Liver (tissue), 8 donors: ENCODE measurements at regions not wholly inside any gene's neighbourhood (a gene's known extent, or its start where the extent isn't known, plus 50 kb on each side); places are given as distances from the start of the nearest gene placed in this dataset.

Experiments
- DNase-seq: peaks from one replicate; pipeline ENCODE4 v3.0.0-alpha.2; 2017; ENCODE audit warnings: low spot score
- H3K27ac ChIP-seq, 2 donors: one replicate each; pipeline ENCODE4 v1.7.0; 2013; ENCODE audit warnings: inconsistent platforms in 2 of 2, low read length in 2 of 2, control low read depth in 1 of 2, low read depth in 1 of 2, mild to moderate bottlenecking in 1 of 2
- H3K27me3 ChIP-seq, 4 donors: one replicate each; pipeline versions ENCODE4 v1.6.1 to v1.7.0; 2013; ENCODE audit warnings: low read length in 3 of 4, inconsistent platforms in 1 of 4, mild to moderate bottlenecking in 1 of 4, moderate library complexity in 1 of 4; ENCODE audit not compliant: control insufficient read depth in 4 of 4, insufficient read depth in 4 of 4
- H3K36me3 ChIP-seq, 4 donors: one replicate each; pipeline versions ENCODE4 v1.6.1 to v1.7.0; 2013; ENCODE audit warnings: low read length in 3 of 4, mild to moderate bottlenecking in 3 of 4, low read depth in 1 of 4, moderate library complexity in 1 of 4; ENCODE audit not compliant: control insufficient read depth in 4 of 4, insufficient read depth in 3 of 4
- H3K4me1 ChIP-seq, 4 donors: one replicate each; pipeline versions ENCODE4 v1.6.1 to v1.7.0; 2013; ENCODE audit warnings: low read length in 3 of 4, mild to moderate bottlenecking in 3 of 4, moderate library complexity in 1 of 4; ENCODE audit not compliant: control insufficient read depth in 4 of 4, insufficient read depth in 4 of 4
- H3K4me3 ChIP-seq, 3 donors: one replicate each; pipeline versions ENCODE4 v1.6.1 to v1.7.0; 2013; ENCODE audit warnings: low read length in 3 of 3, control low read depth in 1 of 3, low read depth in 1 of 3, mild to moderate bottlenecking in 1 of 3
- H3K9ac ChIP-seq, 2 donors: one replicate each; pipeline ENCODE4 v1.7.0; 2013; ENCODE audit warnings: low read length in 2 of 2, mild to moderate bottlenecking in 2 of 2, moderate library complexity in 2 of 2, control low read depth in 1 of 2, low read depth in 1 of 2
- H3K9me3 ChIP-seq, 4 donors: one replicate each; pipeline versions ENCODE4 v1.6.1 to v1.7.0; 2013; ENCODE audit warnings: low read length in 3 of 4; ENCODE audit not compliant: control insufficient read depth in 4 of 4
- EGR1 ChIP-seq, 2 donors: IDR thresholded peaks; 2 replicates each; pipeline ENCODE4 v1.6.1; 2016 to 2018; ENCODE audit warnings: antibody characterized with exemption in 2 of 2, low read depth in 2 of 2
- FOXA1 ChIP-seq: IDR thresholded peaks from 2 replicates; pipeline ENCODE4 v1.6.1; 2016; ENCODE audit warnings: antibody characterized with exemption
- FOXA2 ChIP-seq: IDR thresholded peaks from 2 replicates; pipeline ENCODE4 v1.6.1; 2016; ENCODE audit warnings: antibody characterized with exemption
- GABPA ChIP-seq, 2 donors: IDR thresholded peaks in 1 of 2; conservative IDR thresholded peaks in 1 of 2; 2 replicates each; pipeline ENCODE4 v1.6.1; 2016; ENCODE audit warnings: antibody characterized with exemption in 2 of 2, mild to moderate bottlenecking in 1 of 2, moderate library complexity in 1 of 2
- HNF4A ChIP-seq, 2 donors: conservative IDR thresholded peaks; 2 replicates each; pipeline ENCODE4 v1.6.1; 2016; ENCODE audit warnings: antibody characterized with exemption in 2 of 2, mild to moderate bottlenecking in 2 of 2
- HNF4G ChIP-seq: IDR thresholded peaks from 2 replicates; pipeline ENCODE4 v1.6.1; 2016; ENCODE audit warnings: antibody characterized with exemption
- JUND ChIP-seq, 2 donors: IDR thresholded peaks; 2 replicates each; pipeline ENCODE4 v1.6.1; 2016; ENCODE audit warnings: antibody characterized with exemption in 2 of 2
- NR2F2 ChIP-seq: IDR thresholded peaks from 2 replicates; pipeline ENCODE4 v1.6.1; 2016; ENCODE audit warnings: antibody characterized with exemption
- RAD21 ChIP-seq, 2 donors: IDR thresholded peaks; 2 replicates each; pipeline ENCODE4 v1.6.1; 2016; ENCODE audit warnings: antibody characterized with exemption in 2 of 2, mild to moderate bottlenecking in 2 of 2
- RXRA ChIP-seq, 2 donors: IDR thresholded peaks; 2 replicates each; pipeline ENCODE4 v1.6.1; 2017 to 2018; ENCODE audit warnings: antibody characterized with exemption in 2 of 2, mild to moderate bottlenecking in 1 of 2
- SP1 ChIP-seq: IDR thresholded peaks from 2 replicates; pipeline ENCODE4 v1.6.1; 2018; ENCODE audit warnings: antibody characterized with exemption, mild to moderate bottlenecking
- TAF1 ChIP-seq: conservative IDR thresholded peaks from 2 replicates; pipeline ENCODE4 v1.6.1; 2016; ENCODE audit warnings: antibody characterized with exemption, mild to moderate bottlenecking
- YY1 ChIP-seq: IDR thresholded peaks from 2 replicates; pipeline ENCODE4 v1.6.1; 2016; ENCODE audit warnings: antibody characterized with exemption, mild to moderate bottlenecking
- WGBS: extraction: QIAGEN DNeasy Blood & Tissue Kit; methylation state at CpG from one replicate; pipeline ENCODE4 v1.1.7; 2013; 5-methylcytosine and 5-hydroxymethylcytosine counted together
- TF ChIP-seq, protein P1 (sequence below): fragments of 150-350 bp; IDR thresholded peaks from 2 replicates; pipeline ENCODE4 v1.5.1; 2017; ENCODE audit warnings: improper control_type of control experiment, low read depth, low read length; ENCODE audit not compliant: missing input control
- TF ChIP-seq, protein P2 (sequence below): IDR thresholded peaks from 2 replicates; pipeline ENCODE4 v1.6.1; 2016; ENCODE audit warnings: antibody characterized with exemption
- TF ChIP-seq, protein P3 (sequence below): IDR thresholded peaks from 2 replicates; pipeline ENCODE4 v1.6.1; 2016; ENCODE audit warnings: antibody characterized with exemption
- TF ChIP-seq, protein P4 (sequence below): IDR thresholded peaks from 2 replicates; pipeline ENCODE4 v1.6.1; 2016; ENCODE audit warnings: antibody characterized with exemption, mild to moderate bottlenecking
- TF ChIP-seq, protein P5 (sequence below): IDR thresholded peaks from 2 replicates; pipeline ENCODE4 v1.6.1; 2016; ENCODE audit warnings: antibody characterized with exemption
- donor health status: healthy.
- donor health status: healthy.
- donor health status: healthy.
- donor health status: healthy.
- donor health status: healthy.

DNA sequence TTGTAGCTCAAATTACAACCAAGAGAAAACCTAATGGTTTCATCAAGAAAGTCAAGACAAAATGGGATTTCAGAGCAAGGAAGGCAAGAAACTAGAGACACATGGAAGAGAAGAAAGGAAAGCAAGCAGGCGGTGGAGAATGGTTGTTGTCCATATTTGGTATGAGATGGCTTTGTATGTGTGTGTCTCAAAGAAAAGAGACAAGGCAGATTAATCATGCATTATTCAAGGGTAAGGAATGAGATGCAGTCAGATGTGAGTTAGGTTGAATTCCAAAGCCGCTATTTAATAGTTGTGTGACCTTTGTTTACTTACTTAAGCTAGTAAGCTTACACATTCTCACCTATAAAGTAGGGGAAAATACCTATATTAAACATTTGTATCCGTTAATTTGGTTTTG lies 1029.6 kb downstream of the CDH11 start:
- Histone ChIP-seq H3K36me3 (no peaks in the 10 kb centered on the region), H3K27ac (no peak overlapping the region), H3K27me3 (no peaks in the 10 kb centered on the region), H3K9me3 (no peaks in the 10 kb centered on the region), H3K4me3 (no peak overlapping the region), H3K4me1 (no peaks in the 10 kb centered on the region), H3K9ac (no peak overlapping the region)
- WGBS = 84% methylated on average over 3 of the region's 3 CpGs
- DNase-seq = no peak
- TF ChIP-seq RXRA (IDR thresholded peaks at IDR 0.05) = no peak
- no peak for TF ChIP-seq GABPA (IDR thresholded peaks at IDR 0.05 in 1 of 2, conservative IDR thresholded peaks at IDR 0.05 in 1 of 2)
- TF ChIP-seq HNF4A (conservative IDR thresholded peaks at IDR 0.05) = no peak
- TF ChIP-seq RAD21 (IDR thresholded peaks at IDR 0.05) = no peak
- TF ChIP-seq, protein P1, sequence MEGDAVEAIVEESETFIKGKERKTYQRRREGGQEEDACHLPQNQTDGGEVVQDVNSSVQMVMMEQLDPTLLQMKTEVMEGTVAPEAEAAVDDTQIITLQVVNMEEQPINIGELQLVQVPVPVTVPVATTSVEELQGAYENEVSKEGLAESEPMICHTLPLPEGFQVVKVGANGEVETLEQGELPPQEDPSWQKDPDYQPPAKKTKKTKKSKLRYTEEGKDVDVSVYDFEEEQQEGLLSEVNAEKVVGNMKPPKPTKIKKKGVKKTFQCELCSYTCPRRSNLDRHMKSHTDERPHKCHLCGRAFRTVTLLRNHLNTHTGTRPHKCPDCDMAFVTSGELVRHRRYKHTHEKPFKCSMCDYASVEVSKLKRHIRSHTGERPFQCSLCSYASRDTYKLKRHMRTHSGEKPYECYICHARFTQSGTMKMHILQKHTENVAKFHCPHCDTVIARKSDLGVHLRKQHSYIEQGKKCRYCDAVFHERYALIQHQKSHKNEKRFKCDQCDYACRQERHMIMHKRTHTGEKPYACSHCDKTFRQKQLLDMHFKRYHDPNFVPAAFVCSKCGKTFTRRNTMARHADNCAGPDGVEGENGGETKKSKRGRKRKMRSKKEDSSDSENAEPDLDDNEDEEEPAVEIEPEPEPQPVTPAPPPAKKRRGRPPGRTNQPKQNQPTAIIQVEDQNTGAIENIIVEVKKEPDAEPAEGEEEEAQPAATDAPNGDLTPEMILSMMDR = no peak
- no peak for TF ChIP-seq FOXA1
- TF ChIP-seq NR2F2 = no peak
- TF ChIP-seq, protein P2, sequence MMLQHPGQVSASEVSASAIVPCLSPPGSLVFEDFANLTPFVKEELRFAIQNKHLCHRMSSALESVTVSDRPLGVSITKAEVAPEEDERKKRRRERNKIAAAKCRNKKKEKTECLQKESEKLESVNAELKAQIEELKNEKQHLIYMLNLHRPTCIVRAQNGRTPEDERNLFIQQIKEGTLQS = no peak
- TF ChIP-seq FOXA2 = no peak
- TF ChIP-seq EGR1 (IDR thresholded peaks at IDR 0.05; ENCODE audit: low read depth in 2 of 2) = no peak
- no peak for TF ChIP-seq JUND (IDR thresholded peaks at IDR 0.05)
- TF ChIP-seq TAF1 = no peak
- TF ChIP-seq, protein P3, sequence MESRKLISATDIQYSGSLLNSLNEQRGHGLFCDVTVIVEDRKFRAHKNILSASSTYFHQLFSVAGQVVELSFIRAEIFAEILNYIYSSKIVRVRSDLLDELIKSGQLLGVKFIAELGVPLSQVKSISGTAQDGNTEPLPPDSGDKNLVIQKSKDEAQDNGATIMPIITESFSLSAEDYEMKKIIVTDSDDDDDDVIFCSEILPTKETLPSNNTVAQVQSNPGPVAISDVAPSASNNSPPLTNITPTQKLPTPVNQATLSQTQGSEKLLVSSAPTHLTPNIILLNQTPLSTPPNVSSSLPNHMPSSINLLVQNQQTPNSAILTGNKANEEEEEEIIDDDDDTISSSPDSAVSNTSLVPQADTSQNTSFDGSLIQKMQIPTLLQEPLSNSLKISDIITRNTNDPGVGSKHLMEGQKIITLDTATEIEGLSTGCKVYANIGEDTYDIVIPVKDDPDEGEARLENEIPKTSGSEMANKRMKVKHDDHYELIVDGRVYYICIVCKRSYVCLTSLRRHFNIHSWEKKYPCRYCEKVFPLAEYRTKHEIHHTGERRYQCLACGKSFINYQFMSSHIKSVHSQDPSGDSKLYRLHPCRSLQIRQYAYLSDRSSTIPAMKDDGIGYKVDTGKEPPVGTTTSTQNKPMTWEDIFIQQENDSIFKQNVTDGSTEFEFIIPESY = no peak
- no peak for TF ChIP-seq SP1
- TF ChIP-seq, protein P4, sequence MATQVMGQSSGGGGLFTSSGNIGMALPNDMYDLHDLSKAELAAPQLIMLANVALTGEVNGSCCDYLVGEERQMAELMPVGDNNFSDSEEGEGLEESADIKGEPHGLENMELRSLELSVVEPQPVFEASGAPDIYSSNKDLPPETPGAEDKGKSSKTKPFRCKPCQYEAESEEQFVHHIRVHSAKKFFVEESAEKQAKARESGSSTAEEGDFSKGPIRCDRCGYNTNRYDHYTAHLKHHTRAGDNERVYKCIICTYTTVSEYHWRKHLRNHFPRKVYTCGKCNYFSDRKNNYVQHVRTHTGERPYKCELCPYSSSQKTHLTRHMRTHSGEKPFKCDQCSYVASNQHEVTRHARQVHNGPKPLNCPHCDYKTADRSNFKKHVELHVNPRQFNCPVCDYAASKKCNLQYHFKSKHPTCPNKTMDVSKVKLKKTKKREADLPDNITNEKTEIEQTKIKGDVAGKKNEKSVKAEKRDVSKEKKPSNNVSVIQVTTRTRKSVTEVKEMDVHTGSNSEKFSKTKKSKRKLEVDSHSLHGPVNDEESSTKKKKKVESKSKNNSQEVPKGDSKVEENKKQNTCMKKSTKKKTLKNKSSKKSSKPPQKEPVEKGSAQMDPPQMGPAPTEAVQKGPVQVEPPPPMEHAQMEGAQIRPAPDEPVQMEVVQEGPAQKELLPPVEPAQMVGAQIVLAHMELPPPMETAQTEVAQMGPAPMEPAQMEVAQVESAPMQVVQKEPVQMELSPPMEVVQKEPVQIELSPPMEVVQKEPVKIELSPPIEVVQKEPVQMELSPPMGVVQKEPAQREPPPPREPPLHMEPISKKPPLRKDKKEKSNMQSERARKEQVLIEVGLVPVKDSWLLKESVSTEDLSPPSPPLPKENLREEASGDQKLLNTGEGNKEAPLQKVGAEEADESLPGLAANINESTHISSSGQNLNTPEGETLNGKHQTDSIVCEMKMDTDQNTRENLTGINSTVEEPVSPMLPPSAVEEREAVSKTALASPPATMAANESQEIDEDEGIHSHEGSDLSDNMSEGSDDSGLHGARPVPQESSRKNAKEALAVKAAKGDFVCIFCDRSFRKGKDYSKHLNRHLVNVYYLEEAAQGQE = no peak
- no peak for TF ChIP-seq HNF4G
- TF ChIP-seq, protein P5, sequence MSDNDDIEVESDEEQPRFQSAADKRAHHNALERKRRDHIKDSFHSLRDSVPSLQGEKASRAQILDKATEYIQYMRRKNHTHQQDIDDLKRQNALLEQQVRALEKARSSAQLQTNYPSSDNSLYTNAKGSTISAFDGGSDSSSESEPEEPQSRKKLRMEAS = no peak
- TF ChIP-seq YY1 = no peak
